Testis (tissue), 2 donors: ENCODE measurements at regions not wholly inside any gene's neighbourhood (a gene's known extent, or its start where the extent isn't known, plus 50 kb on each side); places are given as distances from the start of the nearest gene placed in this dataset.

ENCODE experiments used
- POLR2A ChIP-seq: fragments of 450-650 bp; IDR thresholded peaks from one replicate; pipeline ENCODE4 v1.6.1; 2017; ENCODE audit warnings: antibody characterized with exemption, mild to moderate bottlenecking, moderate library complexity
- TF ChIP-seq, protein P1 (sequence below), 3 experiments: fragments of 450-650 bp in 2 of 3; fragments of 200-600 bp in 1 of 3; sonication (generic) in 1 of 3; IDR thresholded peaks; one replicate each; pipeline ENCODE4 v1.5.1; 2016 to 2019; ENCODE audit warnings: antibody characterized with exemption in 3 of 3, mild to moderate bottlenecking in 2 of 3, moderate library complexity in 1 of 3

DNA sequence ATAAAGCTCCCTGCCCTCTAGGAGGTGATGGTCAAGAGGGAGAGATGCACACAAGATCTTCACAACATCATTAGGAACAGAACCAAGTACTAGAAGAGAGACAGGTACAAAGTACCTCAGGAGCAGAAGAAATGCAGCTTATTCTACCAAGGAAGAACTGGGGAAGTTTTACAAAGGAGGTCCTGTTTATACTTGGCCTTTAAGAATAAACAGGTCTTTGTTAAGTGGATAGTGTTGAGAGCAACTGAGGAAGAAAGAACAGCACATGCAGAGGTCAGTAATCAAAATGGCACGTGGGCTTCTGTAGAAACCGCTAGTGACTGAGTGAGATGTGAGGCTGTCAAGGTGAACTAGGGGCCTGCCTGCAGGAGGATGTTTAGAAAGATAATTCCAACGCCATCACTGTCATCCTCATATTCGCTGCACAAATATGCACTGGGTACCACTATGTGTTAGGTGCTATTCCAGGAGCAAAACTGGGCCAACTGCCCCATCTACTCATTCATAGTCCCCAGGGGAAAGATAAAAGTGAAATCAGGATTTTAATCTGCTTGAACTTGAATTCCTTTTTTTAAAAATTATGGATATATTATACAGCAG is 61.1 kb downstream of the ID4 start:
- TF ChIP-seq, protein P1, sequence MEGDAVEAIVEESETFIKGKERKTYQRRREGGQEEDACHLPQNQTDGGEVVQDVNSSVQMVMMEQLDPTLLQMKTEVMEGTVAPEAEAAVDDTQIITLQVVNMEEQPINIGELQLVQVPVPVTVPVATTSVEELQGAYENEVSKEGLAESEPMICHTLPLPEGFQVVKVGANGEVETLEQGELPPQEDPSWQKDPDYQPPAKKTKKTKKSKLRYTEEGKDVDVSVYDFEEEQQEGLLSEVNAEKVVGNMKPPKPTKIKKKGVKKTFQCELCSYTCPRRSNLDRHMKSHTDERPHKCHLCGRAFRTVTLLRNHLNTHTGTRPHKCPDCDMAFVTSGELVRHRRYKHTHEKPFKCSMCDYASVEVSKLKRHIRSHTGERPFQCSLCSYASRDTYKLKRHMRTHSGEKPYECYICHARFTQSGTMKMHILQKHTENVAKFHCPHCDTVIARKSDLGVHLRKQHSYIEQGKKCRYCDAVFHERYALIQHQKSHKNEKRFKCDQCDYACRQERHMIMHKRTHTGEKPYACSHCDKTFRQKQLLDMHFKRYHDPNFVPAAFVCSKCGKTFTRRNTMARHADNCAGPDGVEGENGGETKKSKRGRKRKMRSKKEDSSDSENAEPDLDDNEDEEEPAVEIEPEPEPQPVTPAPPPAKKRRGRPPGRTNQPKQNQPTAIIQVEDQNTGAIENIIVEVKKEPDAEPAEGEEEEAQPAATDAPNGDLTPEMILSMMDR (IDR thresholded peaks at IDR 0.05): no peak
- no peak for TF ChIP-seq POLR2A
